K562 (cell line): ENCODE measurements at regions not wholly inside any gene's neighbourhood (a gene's known extent, or its start where the extent isn't known, plus 50 kb on each side); places are given as distances from the start of the nearest gene placed in this dataset.

Experiments
- GATAD2B ChIP-seq: fragments of 450-650 bp; IDR thresholded peaks from 2 replicates; pipeline ENCODE4 v1.6.1; 2017; ENCODE audit warnings: mild to moderate bottlenecking, borderline replicate concordance
- KLF13 ChIP-seq: fragments of 450-650 bp; IDR thresholded peaks from 2 replicates; pipeline ENCODE4 v1.6.1; 2016; ENCODE audit warnings: missing genetic modification characterization, low read depth, mild to moderate bottlenecking, missing compliant biosample characterization, moderate library complexity, borderline replicate concordance
- TEAD1 ChIP-seq, 2 experiments: fragments of 450-650 bp in 1 of 2; sonication (generic) in 1 of 2; formaldehyde crosslinking; IDR thresholded peaks; 2 replicates each; pipeline versions ENCODE4 v1.4.0 to v1.8.0; 2020 to 2022; ENCODE audit warnings: mild to moderate bottlenecking in 2 of 2, missing genetic modification reagents in 1 of 2
- TEAD2 ChIP-seq: fragments of 450-650 bp; IDR thresholded peaks from 2 replicates; pipeline ENCODE4 v1.6.1; 2016; ENCODE audit warnings: missing genetic modification characterization, control low read depth, missing compliant biosample characterization
- USF1 ChIP-seq: sonication (generic); formaldehyde crosslinking; IDR thresholded peaks from 2 replicates; pipeline ENCODE4 v1.9.0; 2022; ENCODE audit warnings: mild to moderate bottlenecking, missing genetic modification reagents
- ZNF311 ChIP-seq: fragments of 250-450 bp; sonication (Bioruptor Pico); IDR thresholded peaks from 2 replicates; pipeline ENCODE4 v1.4.0; 2020; ENCODE audit warnings: mild to moderate bottlenecking, moderate library complexity
- ZNF592 ChIP-seq: fragments of 450-650 bp; IDR thresholded peaks from 2 replicates; pipeline ENCODE4 v1.6.1; 2017; ENCODE audit warnings: antibody characterized with exemption, mild to moderate bottlenecking
- ZNF77 ChIP-seq: fragments of 250-450 bp; sonication (Bioruptor Pico); IDR thresholded peaks from 2 replicates; pipeline ENCODE4 v1.5.0; 2020
- TF ChIP-seq, protein P1 (sequence below): fragments of 150-350 bp; IDR thresholded peaks from 2 replicates; pipeline ENCODE4 v1.6.1; 2014; ENCODE audit warnings: low read depth, mild to moderate bottlenecking, low read length, borderline replicate concordance
- TF ChIP-seq, protein P2 (sequence below): fragments of 450-650 bp; formaldehyde crosslinking; IDR thresholded peaks from 2 replicates; pipeline ENCODE4 v1.4.0; 2020; ENCODE audit warnings: mild to moderate bottlenecking
- TF ChIP-seq, protein P3 (sequence below), 2 experiments: IDR thresholded peaks in 1 of 2; conservative IDR thresholded peaks in 1 of 2; 2 replicates each; pipeline ENCODE4 v1.6.1; 2016; ENCODE audit warnings: low read depth in 2 of 2, mild to moderate bottlenecking in 1 of 2, missing compliant biosample characterization in 1 of 2, missing genetic modification characterization in 1 of 2, moderate library complexity in 1 of 2
- TF ChIP-seq, protein P4 (sequence below): fragments of 450-650 bp; IDR thresholded peaks from 2 replicates; pipeline ENCODE4 v1.6.1; 2014; ENCODE audit warnings: low read depth, mild to moderate bottlenecking, moderate library complexity, borderline replicate concordance

- TF ChIP-seq USF1 (no peak), ZNF592 (no peak), GATAD2B (no peak), TEAD2 (tag) (no peak), KLF13 (tag) (no peak), ZNF311 (CRISPR knock-in tag) (no peak), TEAD1 (CRISPR knock-in tag; IDR thresholded peaks at IDR 0.05) (no peak), ZNF77 (CRISPR knock-in tag) (no peak)
- TF ChIP-seq, protein P1, sequence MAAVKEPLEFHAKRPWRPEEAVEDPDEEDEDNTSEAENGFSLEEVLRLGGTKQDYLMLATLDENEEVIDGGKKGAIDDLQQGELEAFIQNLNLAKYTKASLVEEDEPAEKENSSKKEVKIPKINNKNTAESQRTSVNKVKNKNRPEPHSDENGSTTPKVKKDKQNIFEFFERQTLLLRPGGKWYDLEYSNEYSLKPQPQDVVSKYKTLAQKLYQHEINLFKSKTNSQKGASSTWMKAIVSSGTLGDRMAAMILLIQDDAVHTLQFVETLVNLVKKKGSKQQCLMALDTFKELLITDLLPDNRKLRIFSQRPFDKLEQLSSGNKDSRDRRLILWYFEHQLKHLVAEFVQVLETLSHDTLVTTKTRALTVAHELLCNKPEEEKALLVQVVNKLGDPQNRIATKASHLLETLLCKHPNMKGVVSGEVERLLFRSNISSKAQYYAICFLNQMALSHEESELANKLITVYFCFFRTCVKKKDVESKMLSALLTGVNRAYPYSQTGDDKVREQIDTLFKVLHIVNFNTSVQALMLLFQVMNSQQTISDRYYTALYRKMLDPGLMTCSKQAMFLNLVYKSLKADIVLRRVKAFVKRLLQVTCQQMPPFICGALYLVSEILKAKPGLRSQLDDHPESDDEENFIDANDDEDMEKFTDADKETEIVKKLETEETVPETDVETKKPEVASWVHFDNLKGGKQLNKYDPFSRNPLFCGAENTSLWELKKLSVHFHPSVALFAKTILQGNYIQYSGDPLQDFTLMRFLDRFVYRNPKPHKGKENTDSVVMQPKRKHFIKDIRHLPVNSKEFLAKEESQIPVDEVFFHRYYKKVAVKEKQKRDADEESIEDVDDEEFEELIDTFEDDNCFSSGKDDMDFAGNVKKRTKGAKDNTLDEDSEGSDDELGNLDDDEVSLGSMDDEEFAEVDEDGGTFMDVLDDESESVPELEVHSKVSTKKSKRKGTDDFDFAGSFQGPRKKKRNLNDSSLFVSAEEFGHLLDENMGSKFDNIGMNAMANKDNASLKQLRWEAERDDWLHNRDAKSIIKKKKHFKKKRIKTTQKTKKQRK, result no peak
- TF ChIP-seq, protein P2, sequence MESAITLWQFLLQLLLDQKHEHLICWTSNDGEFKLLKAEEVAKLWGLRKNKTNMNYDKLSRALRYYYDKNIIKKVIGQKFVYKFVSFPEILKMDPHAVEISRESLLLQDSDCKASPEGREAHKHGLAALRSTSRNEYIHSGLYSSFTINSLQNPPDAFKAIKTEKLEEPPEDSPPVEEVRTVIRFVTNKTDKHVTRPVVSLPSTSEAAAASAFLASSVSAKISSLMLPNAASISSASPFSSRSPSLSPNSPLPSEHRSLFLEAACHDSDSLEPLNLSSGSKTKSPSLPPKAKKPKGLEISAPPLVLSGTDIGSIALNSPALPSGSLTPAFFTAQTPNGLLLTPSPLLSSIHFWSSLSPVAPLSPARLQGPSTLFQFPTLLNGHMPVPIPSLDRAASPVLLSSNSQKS, result no peak
- TF ChIP-seq, protein P3, sequence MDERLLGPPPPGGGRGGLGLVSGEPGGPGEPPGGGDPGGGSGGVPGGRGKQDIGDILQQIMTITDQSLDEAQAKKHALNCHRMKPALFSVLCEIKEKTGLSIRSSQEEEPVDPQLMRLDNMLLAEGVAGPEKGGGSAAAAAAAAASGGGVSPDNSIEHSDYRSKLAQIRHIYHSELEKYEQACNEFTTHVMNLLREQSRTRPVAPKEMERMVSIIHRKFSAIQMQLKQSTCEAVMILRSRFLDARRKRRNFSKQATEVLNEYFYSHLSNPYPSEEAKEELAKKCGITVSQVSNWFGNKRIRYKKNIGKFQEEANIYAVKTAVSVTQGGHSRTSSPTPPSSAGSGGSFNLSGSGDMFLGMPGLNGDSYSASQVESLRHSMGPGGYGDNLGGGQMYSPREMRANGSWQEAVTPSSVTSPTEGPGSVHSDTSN (CRISPR knock-in tag; IDR thresholded peaks at IDR 0.05; ENCODE audit: low read depth), result no peak
- TF ChIP-seq, protein P3 (tag; conservative IDR thresholded peaks at IDR 0.05; ENCODE audit: low read depth), result no peak
- TF ChIP-seq, protein P4, sequence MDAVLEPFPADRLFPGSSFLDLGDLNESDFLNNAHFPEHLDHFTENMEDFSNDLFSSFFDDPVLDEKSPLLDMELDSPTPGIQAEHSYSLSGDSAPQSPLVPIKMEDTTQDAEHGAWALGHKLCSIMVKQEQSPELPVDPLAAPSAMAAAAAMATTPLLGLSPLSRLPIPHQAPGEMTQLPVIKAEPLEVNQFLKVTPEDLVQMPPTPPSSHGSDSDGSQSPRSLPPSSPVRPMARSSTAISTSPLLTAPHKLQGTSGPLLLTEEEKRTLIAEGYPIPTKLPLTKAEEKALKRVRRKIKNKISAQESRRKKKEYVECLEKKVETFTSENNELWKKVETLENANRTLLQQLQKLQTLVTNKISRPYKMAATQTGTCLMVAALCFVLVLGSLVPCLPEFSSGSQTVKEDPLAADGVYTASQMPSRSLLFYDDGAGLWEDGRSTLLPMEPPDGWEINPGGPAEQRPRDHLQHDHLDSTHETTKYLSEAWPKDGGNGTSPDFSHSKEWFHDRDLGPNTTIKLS, result no peak
Observed at GRCh38 chr3:43185274-43185982, 79.5 kb upstream of the POMGNT2 start (continued).
